ENCODE measurements at regions not wholly inside any gene's neighbourhood (a gene's known extent, or its start where the extent isn't known, plus 50 kb on each side); places are given as distances from the start of the nearest gene placed in this dataset.

DNA sequence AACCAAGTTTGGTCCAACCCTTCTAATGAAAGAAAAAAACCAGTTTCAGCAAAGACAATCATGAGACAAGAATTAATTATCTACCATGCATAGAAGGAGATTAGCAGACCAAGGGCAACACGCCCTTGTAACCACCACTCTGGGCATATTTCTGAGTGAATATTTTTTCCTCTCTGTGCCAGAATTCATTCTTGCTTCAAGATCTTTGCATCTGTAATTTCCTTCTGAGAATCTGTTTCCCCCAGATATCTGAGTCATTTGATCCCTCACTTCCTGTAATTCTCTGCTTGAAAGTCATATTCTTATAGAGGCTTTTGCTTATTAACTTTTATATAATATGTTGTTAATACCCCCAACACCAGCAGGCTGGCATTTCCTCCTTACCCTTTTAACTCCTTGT, 243.7 kb downstream of the SLC16A7 start:
- DNase-seq (ENCODE audit: low spot score) (no peak), ATAC-seq (peak; percentile 20)

DNA sequence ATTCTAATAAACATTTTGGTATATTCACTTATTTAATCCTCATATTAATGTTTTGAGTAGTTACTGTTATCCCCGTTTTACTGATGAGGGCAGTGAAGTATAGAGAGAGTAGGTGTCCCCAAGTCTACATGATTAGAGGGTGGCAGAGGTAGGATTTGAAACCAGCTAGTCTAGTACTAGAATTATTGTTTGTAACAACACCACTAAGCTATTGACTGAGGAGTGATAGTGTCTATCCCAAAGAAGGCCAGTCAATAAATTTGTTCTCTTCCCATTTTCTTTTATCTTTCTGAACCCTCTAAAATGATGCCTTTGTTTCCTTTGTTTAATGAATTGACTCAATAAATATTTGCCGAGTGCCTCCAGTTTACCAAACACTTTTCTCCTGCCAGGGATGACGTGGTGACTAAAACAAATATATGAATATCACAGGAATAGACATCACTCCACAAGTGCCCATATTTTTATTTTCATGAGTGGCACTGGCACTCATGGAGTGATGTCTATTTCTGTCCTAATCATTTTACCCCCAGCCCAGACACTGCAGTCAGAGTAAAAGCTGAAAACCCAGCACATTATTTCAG, 247.5 kb downstream of the SLC16A7 start:
- DNase-seq (ENCODE audit: low spot score), result no peak
- peak; percentile 54 for ATAC-seq

DNA sequence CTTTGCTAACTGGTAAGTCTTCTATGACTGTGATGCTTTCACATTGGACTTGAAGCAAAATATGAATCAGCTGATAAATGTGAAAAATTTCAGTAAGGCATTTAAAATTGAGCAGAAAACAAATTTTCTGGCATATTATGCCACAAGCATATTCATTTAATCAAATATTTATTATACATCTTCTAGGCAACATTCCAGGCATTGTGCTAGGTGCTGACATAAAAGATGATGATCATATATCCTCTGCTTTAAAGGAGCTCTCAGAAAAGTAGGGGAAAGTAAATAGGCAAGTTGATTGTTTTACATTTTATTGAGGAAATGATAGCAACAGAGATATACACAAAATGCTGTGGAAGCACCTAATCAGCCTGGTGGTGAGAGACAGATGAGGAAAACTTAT, 248.9 kb downstream of the SLC16A7 start:
- no peak for ATAC-seq
- DNase-seq (ENCODE audit: low spot score), result no peak

DNA sequence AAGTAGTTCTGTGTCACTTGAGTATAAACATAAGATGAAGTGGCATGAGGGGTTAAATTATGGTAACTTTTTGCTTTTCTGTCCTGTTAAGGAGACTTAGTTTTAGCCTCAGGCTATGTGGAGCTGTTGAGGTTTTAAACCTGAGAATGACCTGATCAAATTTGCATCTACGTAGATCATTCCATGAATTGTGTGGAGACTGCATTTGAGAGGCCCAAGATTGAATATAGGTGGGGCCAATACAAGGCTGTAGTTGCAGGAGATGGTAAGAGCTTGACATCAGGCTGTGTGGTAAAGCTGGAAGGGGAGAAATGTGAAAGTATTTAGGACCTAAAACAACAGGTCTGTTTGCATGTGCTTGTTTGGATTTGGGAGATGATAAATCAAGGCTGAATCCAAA, 249.5 kb downstream of the SLC16A7 start:
- no peak for DNase-seq (ENCODE audit: low spot score)
- no peak for ATAC-seq

DNA sequence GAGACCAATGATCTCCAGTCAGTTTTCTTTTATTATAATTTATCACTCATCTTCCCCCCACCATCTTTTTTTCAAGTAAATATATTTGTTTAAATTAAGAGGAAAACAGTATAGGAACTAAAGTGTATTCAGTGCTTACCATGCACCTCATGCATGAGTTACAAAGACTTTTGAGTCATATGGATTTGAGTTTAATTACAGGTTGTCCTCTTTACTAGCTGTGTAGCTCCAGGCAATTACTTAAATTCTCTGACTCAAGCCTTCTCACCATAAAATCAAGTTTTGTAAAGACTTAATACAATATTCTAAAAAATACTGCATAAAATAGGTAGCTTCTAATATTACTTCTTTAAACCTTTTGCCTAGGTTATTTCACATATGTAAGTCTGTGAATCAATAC, 251.3 kb downstream of the SLC16A7 start:
- DNase-seq (ENCODE audit: low spot score), result no peak
- no peak for ATAC-seq

DNA sequence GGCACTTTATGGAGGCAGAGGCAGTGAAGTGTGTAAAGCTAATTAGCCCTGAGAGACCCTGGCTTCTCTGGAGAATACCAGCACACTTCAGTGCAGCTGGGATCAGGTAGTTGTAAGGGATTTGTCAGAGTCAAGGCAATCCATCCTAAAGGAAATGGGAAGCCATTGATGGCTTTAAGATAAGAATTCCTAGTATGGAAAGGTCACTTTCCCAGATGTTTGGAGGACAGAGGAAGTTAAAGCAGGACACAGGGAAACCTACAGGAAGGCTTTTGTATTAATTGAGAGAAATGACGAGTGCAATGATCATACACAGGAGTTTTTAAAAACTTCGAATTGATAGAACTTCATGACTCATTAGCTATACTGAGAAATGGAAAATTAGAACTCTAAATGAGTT, 254.4 kb downstream of the SLC16A7 start:
- DNase-seq (ENCODE audit: low spot score) (no peak), ATAC-seq (no peak)

DNA sequence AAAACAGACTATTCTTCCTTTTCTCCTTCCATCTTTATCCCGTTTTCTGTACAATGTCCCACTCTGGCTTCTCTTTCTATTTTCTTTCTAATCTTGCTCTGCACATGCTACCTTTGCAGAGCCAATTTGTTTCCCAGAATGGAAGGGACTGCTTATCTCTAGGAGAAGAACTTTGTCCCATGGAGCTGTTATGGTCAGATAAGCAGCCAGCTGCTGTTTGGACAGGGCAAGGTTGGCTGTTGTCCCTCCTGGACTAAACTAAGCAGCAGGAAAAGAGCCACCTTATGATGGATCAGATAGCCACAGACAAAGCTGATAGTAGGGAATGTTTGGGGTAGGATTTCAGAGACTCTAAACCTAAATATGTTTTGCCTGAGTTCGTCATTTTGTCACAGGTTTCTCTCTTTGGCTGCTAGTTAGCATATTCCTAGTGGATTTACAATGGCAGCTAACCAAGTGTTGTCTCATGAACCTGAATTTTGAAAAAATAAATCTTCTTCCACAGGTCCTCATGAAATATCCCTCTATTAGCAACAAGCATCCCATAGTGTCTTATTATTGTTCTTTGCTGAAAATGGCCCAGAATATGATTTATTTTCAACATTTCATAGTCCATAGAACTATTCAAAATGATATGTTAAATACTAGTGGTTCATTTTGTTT, 262.8 kb downstream of the SLC16A7 start:
- peak; percentile 78 for DNase-seq (ENCODE audit: low spot score)

DNA sequence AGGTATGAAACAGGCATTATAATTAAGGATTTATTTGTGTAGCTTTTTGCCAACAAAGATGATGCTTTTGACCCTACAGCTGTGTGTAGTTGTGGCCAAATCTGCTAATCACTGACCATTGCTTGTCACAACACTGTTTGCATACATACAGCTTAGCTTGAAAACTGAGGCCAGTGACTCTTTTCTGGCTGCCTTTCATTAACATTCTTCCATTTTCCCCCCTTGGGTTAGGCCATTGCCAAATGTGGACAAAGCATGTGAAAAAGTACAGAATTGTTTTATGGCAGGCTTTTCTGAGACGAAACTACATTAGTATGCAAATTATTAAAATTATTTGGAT, 263.3 kb downstream of the SLC16A7 start:
- ATAC-seq (no peak), DNase-seq (ENCODE audit: low spot score) (no peak)

More for the DNA sequence above, 262.8 kb downstream of the SLC16A7 start:
- ATAC-seq, result peak; percentile 100

DNA sequence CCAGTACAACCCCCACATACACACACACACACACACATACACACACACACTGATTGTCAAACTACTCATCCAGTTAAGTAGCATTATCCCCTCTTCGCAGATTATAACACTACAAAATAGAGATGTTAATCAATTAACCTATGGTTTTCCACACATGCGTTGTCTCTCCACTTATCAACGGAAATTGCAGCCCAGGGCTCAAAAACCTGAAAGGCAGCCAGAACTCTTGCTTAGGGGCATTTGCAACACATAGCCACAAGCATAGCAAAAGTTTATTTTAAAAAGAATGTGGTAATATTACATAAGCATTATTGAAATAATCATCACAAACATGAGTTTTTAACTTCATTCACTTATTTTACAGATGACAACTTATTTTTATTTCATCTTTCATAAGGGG, 265.8 kb downstream of the SLC16A7 start:
- DNase-seq (ENCODE audit: low spot score) (no peak), ATAC-seq (no peak)

DNA sequence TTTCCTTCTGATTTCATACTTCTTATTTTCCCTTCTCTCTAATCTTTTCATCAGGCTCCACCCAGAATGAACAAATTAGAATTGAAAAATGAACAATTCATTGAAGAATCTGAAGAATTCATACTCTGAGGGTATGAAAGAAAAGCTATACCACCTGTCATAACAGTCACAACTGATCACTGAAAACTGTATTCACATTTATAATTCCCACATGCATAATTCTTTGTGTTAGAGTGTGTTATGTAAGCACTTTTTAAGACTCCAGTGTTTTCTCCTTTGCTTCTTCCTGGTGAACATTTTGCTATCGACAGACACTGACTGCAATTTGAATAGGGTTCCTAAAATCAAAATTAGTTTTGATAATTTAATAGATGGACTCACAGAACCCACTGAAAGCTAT, 271.2 kb downstream of the SLC16A7 start:
- no peak for ATAC-seq
- no peak for DNase-seq (ENCODE audit: low spot score)

DNA sequence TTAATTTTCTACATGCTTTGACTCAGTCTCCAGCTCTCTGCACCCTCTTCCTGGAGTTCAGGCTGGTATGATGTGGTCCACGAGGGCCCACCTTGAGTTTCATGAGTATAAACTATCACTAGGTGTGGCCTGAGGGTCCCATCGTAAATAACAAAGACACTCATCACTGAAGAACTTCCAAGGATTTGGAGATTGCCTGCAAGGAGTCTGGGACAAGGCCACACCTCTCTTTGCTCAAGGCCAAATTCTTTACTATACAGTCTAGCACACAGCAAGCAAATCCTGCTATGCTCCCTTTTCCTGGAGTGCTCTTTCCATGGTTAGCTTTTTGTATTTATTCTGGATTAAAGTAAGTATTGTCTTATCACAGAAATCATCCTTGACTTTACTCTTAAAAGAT, 271.9 kb downstream of the SLC16A7 start:
- ATAC-seq (no peak), DNase-seq (ENCODE audit: low spot score) (no peak)

DNA sequence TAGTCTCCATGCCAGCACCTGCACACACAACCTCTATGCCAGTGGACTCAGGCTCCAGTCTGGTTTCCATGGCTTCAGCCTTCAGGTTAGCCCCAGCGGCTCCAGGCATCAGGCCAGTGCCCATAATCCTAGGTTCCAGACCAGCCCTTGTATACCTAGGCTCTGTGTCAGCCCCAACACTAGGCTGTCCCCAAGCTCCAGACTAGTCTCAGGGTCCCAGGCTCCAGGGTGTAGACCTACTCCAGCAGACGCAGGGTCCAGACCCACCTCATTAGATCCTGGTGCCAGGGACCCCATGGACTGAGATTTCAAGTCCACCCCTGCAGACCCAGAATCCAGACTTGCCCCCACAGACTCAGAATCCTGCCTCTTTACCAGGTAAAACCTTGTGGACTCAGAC, 275.9 kb downstream of the SLC16A7 start:
- ATAC-seq (no peak), DNase-seq (ENCODE audit: low spot score) (no peak)

DNA sequence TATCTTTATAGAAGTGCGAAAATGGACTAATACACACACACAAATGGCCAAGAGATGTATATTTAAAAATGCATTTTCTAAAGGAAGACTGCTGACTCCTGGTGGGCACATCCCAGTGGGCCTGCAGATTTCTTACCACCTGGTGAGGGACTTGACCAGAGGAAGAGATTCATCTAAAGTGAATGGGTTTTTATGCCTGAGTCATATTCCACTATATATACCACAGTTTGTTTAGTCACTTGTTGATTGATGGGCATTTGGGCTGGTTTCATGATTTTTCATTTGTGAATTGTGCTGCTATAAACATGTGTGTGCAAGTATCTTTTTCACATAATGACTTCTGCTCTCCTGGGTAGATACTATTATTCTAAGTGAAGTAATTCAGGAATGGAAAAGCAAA, 277.3 kb downstream of the SLC16A7 start:
- ATAC-seq (no peak), DNase-seq (ENCODE audit: low spot score) (no peak)

DNA sequence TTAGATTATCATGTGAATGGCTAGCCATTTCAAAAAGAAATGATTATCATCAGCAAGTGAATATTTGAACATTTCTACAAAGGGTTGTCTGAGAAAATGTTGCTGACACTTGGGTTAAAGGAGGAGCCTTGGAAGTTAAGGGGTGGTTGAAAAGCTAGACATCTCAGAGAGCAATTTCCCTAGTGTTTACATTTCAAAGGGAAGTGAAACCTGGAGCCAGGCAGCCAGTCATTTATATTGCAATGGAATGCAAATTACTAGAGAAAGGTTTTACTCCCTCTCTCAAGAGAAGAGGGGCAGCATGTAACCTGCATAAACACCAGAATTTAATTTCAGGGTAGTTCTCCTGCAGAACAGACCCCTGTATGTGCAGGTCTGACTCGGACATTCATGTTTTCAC, 279.0 kb downstream of the SLC16A7 start:
- no peak for ATAC-seq

DNA sequence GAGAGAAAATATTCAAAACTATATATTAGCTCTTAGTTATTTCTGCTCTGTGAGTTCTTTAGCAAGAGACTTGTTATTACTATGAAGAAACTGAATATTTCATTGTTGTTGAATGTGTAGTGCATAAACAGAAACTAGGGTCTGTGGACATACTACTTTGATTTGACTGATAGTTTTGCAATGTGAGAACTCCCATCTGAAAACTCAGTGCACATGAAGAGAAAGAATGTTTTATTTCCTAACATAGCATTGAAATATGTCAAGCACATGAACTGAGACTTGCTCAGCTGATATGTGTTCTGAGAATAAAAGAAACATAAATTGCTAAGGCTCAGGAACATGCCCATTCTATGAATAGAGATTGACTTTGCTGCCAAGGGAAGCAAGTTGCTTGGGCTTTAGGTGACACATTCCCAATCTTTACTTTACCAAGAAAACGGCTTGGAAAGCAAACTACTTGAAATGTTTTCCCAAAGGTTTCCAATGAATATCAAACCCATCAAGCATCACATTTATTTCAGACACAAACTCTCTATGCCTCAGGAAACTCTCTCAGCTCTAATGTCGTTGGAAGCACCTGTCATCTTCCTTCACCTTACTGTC, 290.4 kb downstream of the SLC16A7 start:
- ATAC-seq (no peak), DNase-seq (ENCODE audit: low spot score) (no peak)

More for the DNA sequence above, 279.0 kb downstream of the SLC16A7 start:
- DNase-seq (ENCODE audit: low spot score), result no peak

DNA sequence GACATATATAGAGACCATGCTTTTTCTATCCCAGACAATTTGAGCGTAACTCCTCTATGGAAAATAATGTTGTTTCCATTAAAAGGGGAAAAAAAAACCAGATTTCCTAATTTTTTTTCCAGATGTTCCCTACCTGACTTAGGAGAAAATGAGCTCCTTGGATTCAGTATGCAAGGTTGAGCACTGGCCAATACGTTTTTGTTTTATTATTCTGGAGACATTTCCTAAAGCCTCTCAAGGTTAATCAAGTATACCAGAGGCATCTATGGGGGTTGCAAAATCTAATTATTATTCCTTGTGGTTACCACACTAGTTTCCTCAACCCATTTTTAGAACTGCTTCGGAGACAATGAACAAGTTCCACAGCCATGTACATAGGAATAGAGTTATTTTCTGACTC, 291.3 kb downstream of the SLC16A7 start:
- DNase-seq (ENCODE audit: low spot score) (no peak), ATAC-seq (no peak)

DNA sequence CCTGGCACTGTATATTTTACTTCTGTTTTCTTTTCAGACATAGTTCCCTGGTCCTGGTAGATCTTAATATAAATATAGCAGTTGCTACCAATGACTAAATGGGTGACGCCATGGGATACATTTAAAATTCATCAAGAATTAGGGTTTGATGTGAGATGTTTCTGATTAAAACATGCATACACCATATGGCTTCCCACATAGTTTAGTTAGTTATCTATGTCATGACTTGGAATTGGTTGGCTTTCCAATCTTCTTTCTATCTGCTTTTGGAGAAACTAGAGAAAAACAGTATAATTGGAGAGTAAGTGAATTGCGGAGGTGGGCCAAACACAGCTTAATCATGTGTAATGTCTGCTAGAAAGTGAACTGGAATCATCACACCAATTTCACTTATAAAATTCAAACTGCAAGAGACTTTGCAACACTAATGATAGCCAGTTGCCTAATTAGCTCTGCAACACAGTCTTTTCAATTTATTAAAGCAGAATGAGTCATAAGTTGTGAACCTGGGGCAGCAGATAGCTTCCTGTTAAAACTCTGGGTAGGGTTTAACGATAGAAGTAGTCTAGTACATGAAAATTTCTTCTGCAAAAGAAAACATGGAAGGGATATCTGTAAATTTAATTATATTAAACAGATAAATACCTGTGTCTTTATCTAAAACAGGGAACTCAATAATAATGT, 295.2 kb downstream of the SLC16A7 start:
- no peak for ATAC-seq
- no peak for DNase-seq (ENCODE audit: low spot score)

DNA sequence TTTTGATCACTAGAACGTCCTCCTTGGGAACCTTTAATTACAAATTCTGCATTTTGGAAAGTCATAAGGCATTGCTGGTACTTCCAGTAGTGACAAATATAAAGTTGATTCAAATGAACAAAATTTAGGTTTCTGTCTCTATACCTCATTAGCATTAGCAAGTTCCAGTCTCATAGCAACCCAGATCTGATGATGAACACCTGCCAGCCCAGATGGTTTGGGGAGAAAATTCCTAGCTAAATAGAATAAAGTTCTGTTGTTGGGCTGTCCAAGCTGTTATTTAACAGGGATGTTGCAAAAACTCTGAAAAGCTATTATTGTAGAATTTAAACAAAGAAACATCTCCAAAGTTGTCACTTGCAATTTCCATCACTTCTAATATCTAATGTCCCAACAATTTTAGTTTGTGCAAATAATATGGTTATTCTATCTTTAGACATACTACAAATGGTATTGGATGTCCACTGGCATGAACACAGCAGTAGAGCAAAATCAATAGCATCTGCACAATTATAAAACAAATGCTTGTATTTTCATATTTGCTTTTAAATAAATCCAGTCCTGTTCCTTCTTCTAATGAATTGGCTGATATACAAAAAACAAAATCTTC, 299.4 kb downstream of the SLC16A7 start:
- ATAC-seq (no peak), DNase-seq (ENCODE audit: low spot score) (no peak)

DNA sequence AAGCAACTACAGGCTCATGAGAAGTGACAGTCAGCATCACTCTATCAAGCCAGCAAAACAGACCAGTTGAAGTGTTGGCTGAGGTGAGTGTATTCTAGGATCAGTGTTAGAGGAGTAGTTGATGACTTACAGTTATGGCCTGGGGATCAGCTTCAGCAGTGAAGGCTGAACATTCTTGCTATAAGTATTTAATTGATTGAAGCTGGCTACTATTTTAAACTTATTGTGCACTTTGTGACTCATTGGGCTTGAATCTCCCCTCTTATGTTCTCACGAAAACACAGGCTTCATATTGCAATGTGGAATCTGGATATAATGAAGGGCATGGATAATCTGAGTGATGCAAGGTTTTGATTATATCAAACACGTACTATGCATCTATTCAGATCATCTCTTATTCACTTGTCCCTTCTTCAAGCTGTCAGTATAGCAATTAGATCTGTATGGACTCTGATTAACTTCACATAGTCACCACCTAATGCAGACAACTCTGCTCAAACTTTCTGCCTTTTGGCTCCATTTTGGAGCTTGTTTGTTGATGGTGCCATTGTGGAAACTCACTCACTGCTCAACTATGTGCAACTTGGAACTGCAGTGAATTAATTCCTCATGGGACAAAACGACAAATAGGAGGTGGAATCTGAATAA, 309.2 kb downstream of the SLC16A7 start:
- DNase-seq (ENCODE audit: low spot score) (no peak), ATAC-seq (no peak)

DNA sequence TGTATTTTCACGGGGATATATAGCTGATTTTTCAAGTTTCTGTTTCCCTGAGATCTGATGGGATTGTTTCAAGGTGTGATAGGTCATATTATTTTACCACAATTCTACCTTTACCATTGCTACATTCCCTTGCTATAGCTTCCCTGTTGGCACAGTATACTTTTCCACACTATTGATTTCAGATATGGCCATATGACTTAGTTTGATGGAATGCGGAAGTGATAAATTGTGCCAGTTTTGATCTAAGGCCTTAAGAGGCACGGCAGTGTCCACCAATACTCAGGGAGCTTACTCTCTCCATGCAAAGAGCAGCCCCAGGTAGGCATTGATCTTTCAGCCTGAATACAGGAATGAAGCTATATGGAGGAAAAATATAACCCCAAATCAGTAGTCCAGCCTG, 315.7 kb downstream of the SLC16A7 start:
- no peak for DNase-seq (ENCODE audit: low spot score)

DNA sequence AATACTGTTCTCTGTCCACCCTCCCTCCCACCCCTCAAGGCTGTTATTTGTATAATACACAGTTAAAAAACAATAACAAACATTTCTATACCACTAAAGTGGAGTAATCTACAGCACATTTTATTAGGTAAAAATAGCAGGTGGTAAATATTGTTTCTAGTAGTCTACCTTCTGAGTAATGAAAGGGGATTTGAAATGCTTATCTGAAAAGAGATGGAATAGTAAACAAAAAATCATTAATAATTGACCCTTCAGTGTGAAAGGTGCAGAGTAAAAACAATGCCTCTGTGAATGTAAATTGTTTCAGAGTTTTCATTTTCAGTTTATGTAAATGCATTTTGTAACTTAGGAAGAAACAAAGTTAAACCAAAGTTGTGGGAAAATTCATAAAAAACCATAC, 321.2 kb downstream of the SLC16A7 start:
- DNase-seq (ENCODE audit: low spot score), result no peak
- ATAC-seq, result no peak

More for the DNA sequence above, 315.7 kb downstream of the SLC16A7 start:
- ATAC-seq, result no peak

Data from left lobe of liver (tissue), 2 donors.